Mucosa of rectum (tissue), 2 donors: ENCODE measurements at regions not wholly inside any gene's neighbourhood (a gene's known extent, or its start where the extent isn't known, plus 50 kb on each side); places are given as distances from the start of the nearest gene placed in this dataset.

Source experiments
- H3K27ac ChIP-seq, 2 donors: one replicate each; pipeline ENCODE4 v1.7.0; 2013; ENCODE audit warnings: inconsistent platforms in 2 of 2, low read depth in 2 of 2, low read length in 2 of 2
- H3K27me3 ChIP-seq, 2 donors: one replicate each; pipeline ENCODE4 v1.7.0; 2013; ENCODE audit warnings: low read length in 2 of 2; ENCODE audit not compliant: control insufficient read depth in 2 of 2, insufficient read depth in 2 of 2
- H3K36me3 ChIP-seq, 2 donors: one replicate each; pipeline ENCODE4 v1.7.0; 2013; ENCODE audit warnings: low read length in 2 of 2; ENCODE audit not compliant: control insufficient read depth in 2 of 2, insufficient read depth in 2 of 2
- H3K4me1 ChIP-seq, 2 donors: one replicate each; pipeline ENCODE4 v1.7.0; 2013; ENCODE audit warnings: low read length in 2 of 2, mild to moderate bottlenecking in 1 of 2; ENCODE audit not compliant: control insufficient read depth in 2 of 2, insufficient read depth in 2 of 2
- H3K4me3 ChIP-seq, 2 donors: one replicate each; pipeline ENCODE4 v1.7.0; 2013; ENCODE audit warnings: low read length in 2 of 2
- H3K9ac ChIP-seq, 2 donors: one replicate each; pipeline ENCODE4 v1.7.0; 2013; ENCODE audit warnings: low read length in 2 of 2, low read depth in 1 of 2, mild to moderate bottlenecking in 1 of 2
- H3K9me3 ChIP-seq, 2 donors: one replicate each; pipeline ENCODE4 v1.7.0; 2013; ENCODE audit warnings: low read length in 2 of 2; ENCODE audit not compliant: control insufficient read depth in 2 of 2
- donor health status: healthy.
- donor health status: Normal muscosa, but diverticular disease.

DNA sequence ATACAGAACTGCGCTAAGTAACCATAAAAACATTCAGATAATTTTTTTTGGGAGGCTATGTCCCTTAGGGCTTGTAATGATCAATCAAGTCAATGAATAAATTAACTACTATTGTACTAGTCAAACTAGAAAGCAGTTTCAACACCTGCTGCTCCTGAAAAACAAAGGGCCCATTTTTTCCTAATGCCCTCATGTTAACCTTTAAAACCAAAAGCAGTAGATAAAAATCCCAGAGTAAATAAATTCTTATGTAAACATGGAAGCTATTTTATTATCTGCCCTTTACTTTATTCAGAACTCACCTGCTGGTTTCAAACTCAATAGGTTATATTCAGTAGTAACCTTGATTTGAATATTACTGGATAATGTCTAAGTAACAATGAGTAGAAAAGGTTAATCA, 159.5 kb upstream of the STARD13 start:
- no peak overlapping the region for H3K9ac ChIP-seq
- H3K27ac ChIP-seq: no peak overlapping the region
- no peaks in the 10 kb centered on the region for H3K27me3 ChIP-seq
- H3K9me3 ChIP-seq: no peaks in the 10 kb centered on the region
- peaks cover 0 to 3% of the 10 kb centered on the region in 2 donors for H3K4me1 ChIP-seq
- H3K4me3 ChIP-seq: no peak overlapping the region
- H3K36me3 ChIP-seq: no peaks in the 10 kb centered on the region

DNA sequence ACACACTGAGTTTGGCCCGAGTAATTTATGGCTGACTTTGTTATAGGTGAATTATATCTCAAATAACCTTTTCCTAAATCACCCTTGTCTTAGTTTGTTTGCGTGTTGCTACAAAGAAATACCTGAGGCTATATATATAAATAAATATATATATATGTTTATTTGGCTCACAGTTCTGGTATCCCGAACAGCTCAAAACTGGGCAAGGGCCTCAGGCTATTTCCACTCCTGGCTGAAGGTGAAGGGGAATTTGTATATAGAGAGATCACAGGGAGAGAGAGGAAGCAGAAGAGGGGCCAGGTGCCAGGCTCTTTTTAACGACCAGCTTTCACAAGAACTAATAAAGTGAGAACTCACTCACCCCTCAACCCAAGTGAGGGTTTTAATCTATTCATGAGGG, 159.9 kb upstream of the STARD13 start:
- Histone ChIP-seq H3K27me3 (no peaks in the 10 kb centered on the region), H3K4me1 (peaks cover 0 to 3% of the 10 kb centered on the region in 2 donors), H3K27ac (no peak overlapping the region), H3K9ac (no peak overlapping the region), H3K36me3 (no peaks in the 10 kb centered on the region), H3K4me3 (no peak overlapping the region), H3K9me3 (no peaks in the 10 kb centered on the region)

DNA sequence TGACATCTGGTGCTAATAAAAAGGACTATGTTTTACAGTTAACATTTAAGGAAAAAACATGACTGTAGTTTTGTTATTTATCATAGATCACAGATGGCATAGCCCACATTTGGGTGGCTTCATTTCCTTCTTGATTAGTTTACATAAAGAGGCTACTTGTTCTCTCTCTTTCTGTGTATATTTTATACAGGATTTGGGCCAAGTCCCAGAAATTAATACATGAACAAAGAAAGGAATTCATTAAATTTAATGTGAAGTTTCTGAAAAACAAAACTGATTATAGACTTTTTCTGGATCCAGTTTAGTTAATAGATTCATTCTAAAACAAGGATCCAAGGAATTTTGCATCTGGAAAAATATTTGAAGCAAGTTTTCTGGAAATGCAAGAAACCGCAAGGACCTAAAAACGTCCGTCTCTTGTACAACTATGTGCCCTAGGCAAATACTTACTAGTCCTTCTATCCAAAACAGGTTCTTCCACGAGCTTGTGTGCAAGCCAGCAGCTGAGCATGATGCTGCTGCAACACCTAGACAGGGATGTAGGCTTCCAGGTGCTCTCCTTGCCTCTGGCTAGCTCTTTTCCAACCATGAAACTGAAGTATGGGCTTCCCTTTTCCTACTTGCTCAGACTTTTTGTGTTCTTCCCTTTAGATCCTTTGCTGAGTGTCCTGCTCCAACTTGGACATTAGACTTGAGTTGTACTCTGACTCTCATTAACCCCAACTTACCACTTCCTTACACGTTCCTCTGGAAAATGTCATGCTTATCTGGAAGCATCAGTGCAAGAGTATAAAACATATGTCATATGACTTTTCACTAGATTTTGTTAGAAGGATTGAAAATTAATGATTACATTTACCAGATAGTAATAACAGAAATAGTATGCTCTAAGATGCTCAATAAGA, 161.5 kb upstream of the STARD13 start:
- Histone ChIP-seq H3K9me3 (no peaks in the 10 kb centered on the region), H3K27ac (no peak overlapping the region), H3K4me1 (no peaks in the 10 kb centered on the region), H3K9ac (no peak overlapping the region), H3K36me3 (no peaks in the 10 kb centered on the region), H3K4me3 (no peak overlapping the region), H3K27me3 (no peaks in the 10 kb centered on the region)

DNA sequence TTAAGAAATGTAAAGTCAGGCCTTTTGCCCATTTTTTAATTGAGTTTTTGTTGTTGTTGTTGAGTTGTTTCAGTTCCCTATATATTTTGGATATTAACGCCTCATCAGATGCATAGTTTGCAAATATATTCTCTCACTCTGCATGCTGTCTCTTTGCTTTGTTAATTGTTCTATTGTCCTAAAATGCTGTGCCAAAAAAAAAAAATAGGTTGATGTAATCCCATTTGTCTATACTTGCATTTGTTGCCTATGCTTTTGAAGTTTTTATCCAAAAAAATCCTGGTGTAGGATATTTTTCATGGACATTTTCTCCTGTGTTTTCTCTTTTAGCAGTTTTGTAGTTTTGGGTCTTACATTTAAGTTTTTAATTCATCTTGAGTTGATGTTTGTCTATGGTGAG, 163.3 kb upstream of the STARD13 start:
- Histone ChIP-seq H3K27me3 (no peaks in the 10 kb centered on the region), H3K36me3 (no peaks in the 10 kb centered on the region), H3K4me3 (no peak overlapping the region), H3K27ac (no peak overlapping the region), H3K9me3 (no peaks in the 10 kb centered on the region), H3K4me1 (no peaks in the 10 kb centered on the region), H3K9ac (no peak overlapping the region)

DNA sequence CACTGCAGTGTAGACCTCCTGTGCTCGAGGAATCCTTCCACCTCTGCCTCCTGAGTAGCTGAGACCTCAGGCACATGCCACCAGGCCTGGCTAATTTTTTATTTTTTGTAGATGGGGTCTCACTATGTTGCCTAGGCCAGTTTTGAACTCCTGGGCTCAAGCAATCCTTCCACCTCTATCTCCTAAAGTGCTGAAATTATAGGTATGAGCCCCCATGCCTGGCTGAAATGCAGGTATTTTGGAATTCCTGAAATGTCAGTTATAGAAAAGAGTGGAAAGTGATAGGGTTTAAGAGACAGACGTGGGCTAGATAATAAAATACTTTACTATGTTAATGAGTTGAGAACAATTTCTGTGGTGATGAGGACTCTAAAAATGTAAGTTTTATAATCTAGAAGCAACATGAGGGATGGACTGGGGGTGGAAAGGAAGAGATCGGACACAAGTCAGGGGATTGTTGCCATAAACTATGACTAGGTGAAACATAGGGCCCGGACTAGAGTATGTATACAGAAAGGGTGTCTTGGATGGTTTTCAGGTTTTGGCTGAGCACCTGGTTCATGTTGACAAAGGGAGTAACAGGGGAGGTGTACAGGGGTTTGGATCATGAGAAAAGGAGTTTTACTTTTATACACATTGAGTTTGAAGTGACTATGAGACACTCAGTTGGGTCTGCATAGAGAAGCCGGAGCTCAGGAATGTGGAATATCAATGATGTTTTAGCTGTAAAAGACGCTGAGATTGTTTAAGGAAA, 165.6 kb upstream of the STARD13 start:
- H3K27me3 ChIP-seq: no peaks in the 10 kb centered on the region
- H3K9me3 ChIP-seq: no peaks in the 10 kb centered on the region
- no peak overlapping the region for H3K9ac ChIP-seq
- no peak overlapping the region for H3K4me3 ChIP-seq
- no peaks in the 10 kb centered on the region for H3K36me3 ChIP-seq
- no peak overlapping the region for H3K27ac ChIP-seq
- no peaks in the 10 kb centered on the region for H3K4me1 ChIP-seq

DNA sequence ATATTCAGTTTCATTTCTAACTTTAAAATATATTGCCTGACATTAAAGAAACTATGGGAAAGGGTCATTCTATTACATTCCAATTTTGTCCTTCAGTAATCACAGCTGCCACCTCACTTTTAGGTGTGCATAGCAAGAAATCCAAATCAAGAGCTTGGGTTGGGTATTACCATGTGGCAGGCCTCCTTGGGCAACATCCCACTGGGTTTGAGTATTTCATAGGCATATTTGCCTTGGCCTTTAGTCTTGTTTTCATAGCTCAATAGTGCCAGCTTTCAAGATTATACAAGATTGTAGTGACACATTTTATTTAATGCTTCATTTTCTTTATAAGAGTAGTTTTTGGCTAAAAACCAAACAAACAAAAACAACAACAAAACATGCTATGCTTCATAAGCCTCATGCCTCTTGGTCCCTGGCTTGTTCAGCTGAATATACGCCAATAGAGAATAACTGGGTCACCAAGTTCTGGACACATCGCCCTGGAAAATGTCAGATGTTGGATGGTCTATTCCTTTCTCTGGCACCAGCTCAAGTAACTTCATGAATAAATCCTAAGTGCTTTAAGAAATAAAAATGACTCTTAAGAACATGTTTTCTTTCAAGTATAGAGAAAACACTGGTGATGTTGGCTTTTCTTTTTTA, 167.4 kb upstream of the STARD13 start:
- Histone ChIP-seq H3K4me3 (no peak overlapping the region), H3K27ac (no peak overlapping the region), H3K9ac (no peak overlapping the region), H3K4me1 (no peaks in the 10 kb centered on the region), H3K36me3 (no peaks in the 10 kb centered on the region), H3K9me3 (no peaks in the 10 kb centered on the region), H3K27me3 (no peaks in the 10 kb centered on the region)

DNA sequence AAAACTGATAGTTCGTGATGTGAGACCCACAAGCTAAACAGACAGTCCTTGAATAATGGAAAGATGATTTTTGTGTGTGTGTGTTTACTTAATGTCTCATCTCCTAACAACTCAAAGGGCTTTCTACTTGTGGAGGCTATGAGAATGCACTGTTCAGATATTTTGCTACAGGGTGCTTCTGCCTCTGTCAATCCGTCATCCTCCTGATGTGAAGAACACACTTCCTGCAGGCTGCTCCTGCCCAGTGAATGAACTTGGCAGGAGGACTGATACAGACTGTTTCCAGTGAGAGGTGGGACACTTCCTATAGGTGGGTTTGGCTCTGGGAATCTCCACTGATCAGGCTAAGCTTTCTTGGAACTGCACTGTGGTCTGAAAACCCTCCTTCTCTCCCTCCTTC, 168.4 kb upstream of the STARD13 start:
- H3K9ac ChIP-seq: no peak overlapping the region

DNA sequence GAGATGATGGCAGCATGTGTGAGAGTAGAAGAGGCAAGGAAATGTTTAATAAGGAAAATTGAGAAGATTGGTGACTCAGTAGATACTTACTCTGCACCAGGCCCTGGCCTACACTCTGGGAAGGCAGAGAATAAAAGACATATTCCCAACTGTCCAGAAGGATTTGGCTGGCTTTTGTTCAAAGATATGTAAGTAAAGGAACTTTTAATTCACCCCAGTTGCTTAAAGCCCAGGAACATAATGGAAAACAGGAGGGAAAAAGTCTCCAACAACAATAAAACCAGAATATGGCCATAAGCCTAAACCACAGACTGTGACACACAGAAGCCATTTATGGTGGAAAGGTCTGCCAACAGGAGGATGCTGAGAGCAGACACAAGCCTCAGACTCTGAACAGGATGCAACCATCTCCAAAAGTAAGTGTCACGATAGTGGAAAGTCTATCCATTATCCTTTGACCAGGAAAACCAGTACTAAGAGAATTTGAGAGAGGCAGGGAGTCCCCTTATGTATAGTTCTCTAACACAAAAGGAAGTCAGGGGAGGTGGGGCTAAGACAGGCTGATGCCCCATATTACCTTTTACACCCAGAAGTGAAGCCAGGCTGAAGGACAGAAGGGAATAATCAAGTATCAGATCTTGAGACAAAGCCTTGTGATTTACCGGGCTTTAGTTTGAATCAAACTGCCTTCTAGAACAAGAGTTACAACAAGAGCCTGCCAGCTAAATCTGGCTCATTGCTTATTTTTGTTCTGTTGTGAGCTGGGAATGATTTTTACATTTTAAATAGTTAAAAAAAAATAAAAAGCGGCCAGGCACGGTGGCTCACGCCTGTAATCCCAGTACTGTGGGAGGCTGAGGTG, 169.5 kb upstream of the STARD13 start:
- H3K4me3 ChIP-seq: no peak overlapping the region
- H3K9ac ChIP-seq: no peak overlapping the region
- no peaks in the 10 kb centered on the region for H3K9me3 ChIP-seq
- H3K36me3 ChIP-seq: no peaks in the 10 kb centered on the region
- no peaks in the 10 kb centered on the region for H3K27me3 ChIP-seq
- H3K27ac ChIP-seq: no peak overlapping the region
- no peaks in the 10 kb centered on the region for H3K4me1 ChIP-seq

More for the DNA sequence above, 168.4 kb upstream of the STARD13 start:
- Histone ChIP-seq H3K27me3 (no peaks in the 10 kb centered on the region), H3K27ac (no peak overlapping the region), H3K36me3 (no peaks in the 10 kb centered on the region), H3K4me3 (no peak overlapping the region), H3K9me3 (no peaks in the 10 kb centered on the region), H3K4me1 (no peaks in the 10 kb centered on the region)

DNA sequence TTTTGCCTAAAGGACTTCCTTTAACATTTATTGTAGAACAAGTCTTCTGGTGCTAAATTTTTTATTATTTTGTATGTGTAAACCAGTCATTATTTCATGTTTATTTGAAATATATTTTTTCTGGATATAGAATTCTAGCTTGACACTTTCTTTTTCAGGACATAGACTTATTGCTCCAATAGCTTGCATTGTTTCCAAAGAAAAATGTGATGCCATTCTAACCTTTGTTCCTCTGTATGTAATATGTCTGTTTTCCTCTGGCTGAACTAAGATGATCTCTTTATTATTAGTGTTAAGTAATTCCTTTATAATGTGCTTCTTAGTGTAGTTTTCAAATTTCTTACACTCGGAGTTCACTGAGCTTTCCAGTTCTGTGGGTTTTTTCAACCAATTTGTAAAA, 174.1 kb upstream of the STARD13 start:
- no peak overlapping the region for H3K9ac ChIP-seq
- H3K9me3 ChIP-seq: no peaks in the 10 kb centered on the region
- H3K4me1 ChIP-seq: no peaks in the 10 kb centered on the region
- no peak overlapping the region for H3K27ac ChIP-seq
- no peak overlapping the region for H3K4me3 ChIP-seq
- H3K36me3 ChIP-seq: no peaks in the 10 kb centered on the region
- H3K27me3 ChIP-seq: no peaks in the 10 kb centered on the region
